ENCODE measurements at regions not wholly inside any gene's neighbourhood (a gene's known extent, or its start where the extent isn't known, plus 50 kb on each side); places are given as distances from the start of the nearest gene placed in this dataset.

DNA sequence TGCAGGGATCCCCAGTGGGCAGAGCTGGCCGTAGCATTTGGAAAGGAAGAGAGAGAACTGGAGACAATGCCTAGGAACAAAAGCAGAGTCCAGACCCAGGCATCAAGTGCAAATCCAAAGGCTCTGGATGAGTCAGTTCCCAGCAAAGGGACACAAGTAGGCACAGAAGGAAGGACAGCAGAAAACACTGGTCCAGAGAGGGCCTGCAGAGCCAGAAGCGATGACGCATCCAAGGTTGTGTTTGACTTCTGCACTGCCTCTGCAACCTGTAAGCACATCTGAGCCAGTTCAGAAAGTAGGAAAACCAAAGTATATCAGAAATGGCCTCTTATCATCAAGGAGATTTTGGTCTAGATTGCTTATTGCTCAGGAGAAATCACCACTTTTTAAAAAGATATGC, 604.5 kb downstream of the FGF9 start:
- Histone ChIP-seq H3K27me3 (ENCODE audit: insufficient read depth, low read length, poor library complexity, severe bottlenecking) (no peaks in the 10 kb centered on the region), H4K20me1 (ENCODE audit: insufficient read depth, low read length, poor library complexity, severe bottlenecking) (no peaks in the 10 kb centered on the region), H3F3A (ENCODE audit: low read depth) (no peaks in the 10 kb centered on the region), H3K4me3 (ENCODE audit: low read length, poor library complexity, severe bottlenecking) (no peak overlapping the region), H3K9ac (ENCODE audit: low read depth, low read length, poor library complexity, severe bottlenecking) (no peak overlapping the region), H3K9me3 (ENCODE audit: insufficient read depth, low read depth, low read length) (no peaks in the 10 kb centered on the region), H3K4me2 (ENCODE audit: low read depth, low read length, poor library complexity, severe bottlenecking) (no peak overlapping the region), H3K4me1 (ENCODE audit: insufficient read depth, low read length, poor library complexity, severe bottlenecking) (no peaks in the 10 kb centered on the region), H3K9me2 (replicated peaks; ENCODE audit: low read depth, low read length) (no peaks in the 10 kb centered on the region), H2AFZ (ENCODE audit: low read length) (no peak overlapping the region), H3K36me3 (ENCODE audit: insufficient read depth, low read length) (no peaks in the 10 kb centered on the region), H3K79me2 (ENCODE audit: insufficient read depth, low read length) (no peaks in the 10 kb centered on the region)
- TF ChIP-seq, protein P1, sequence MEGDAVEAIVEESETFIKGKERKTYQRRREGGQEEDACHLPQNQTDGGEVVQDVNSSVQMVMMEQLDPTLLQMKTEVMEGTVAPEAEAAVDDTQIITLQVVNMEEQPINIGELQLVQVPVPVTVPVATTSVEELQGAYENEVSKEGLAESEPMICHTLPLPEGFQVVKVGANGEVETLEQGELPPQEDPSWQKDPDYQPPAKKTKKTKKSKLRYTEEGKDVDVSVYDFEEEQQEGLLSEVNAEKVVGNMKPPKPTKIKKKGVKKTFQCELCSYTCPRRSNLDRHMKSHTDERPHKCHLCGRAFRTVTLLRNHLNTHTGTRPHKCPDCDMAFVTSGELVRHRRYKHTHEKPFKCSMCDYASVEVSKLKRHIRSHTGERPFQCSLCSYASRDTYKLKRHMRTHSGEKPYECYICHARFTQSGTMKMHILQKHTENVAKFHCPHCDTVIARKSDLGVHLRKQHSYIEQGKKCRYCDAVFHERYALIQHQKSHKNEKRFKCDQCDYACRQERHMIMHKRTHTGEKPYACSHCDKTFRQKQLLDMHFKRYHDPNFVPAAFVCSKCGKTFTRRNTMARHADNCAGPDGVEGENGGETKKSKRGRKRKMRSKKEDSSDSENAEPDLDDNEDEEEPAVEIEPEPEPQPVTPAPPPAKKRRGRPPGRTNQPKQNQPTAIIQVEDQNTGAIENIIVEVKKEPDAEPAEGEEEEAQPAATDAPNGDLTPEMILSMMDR (conservative IDR thresholded peaks at IDR 0.05; ENCODE audit: low read length), result no peak
- TF ChIP-seq EZH2phosphoT487 (IDR thresholded peaks at IDR 0.05; ENCODE audit: borderline replicate concordance), result no peak

DNA sequence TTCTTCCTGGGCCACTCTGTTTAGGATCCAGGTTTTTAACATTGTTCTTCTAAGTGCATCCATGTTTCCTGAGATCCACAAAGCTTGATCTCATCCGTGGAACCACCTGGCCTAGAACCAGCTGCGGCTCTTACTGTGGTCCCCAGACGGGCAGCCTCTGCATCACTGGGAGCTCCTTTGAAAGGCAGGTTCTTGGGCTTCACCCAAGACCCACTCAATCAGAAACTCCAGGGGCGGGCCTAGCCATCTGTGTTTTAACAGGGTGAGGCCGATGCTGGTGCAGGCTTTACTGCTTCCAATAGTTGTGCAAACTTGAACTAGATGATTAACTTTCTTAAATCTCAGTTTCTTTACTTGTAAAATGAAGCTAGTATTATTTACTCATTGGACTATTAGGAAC, 605.7 kb downstream of the FGF9 start:
- H2AFZ ChIP-seq (ENCODE audit: low read length), result no peak overlapping the region
- no peaks in the 10 kb centered on the region for H3K36me3 ChIP-seq (ENCODE audit: insufficient read depth, low read length)
- H3K79me2 ChIP-seq (ENCODE audit: insufficient read depth, low read length), result no peaks in the 10 kb centered on the region
- no peaks in the 10 kb centered on the region for H3K4me1 ChIP-seq (ENCODE audit: insufficient read depth, low read length, poor library complexity, severe bottlenecking)
- no peaks in the 10 kb centered on the region for H4K20me1 ChIP-seq (ENCODE audit: insufficient read depth, low read length, poor library complexity, severe bottlenecking)
- H3K4me2 ChIP-seq (ENCODE audit: low read depth, low read length, poor library complexity, severe bottlenecking), result no peak overlapping the region
- no peaks in the 10 kb centered on the region for H3K9me2 ChIP-seq (replicated peaks; ENCODE audit: low read depth, low read length)
- no peak overlapping the region for H3K9ac ChIP-seq (ENCODE audit: low read depth, low read length, poor library complexity, severe bottlenecking)
- TF ChIP-seq EZH2phosphoT487 (IDR thresholded peaks at IDR 0.05; ENCODE audit: borderline replicate concordance), result no peak
- TF ChIP-seq, protein P1 (conservative IDR thresholded peaks at IDR 0.05; ENCODE audit: low read length), result no peak
- no peaks in the 10 kb centered on the region for H3K27me3 ChIP-seq (ENCODE audit: insufficient read depth, low read length, poor library complexity, severe bottlenecking)
- no peaks in the 10 kb centered on the region for H3F3A ChIP-seq (ENCODE audit: low read depth)
- H3K9me3 ChIP-seq (ENCODE audit: insufficient read depth, low read depth, low read length), result no peaks in the 10 kb centered on the region
- H3K4me3 ChIP-seq (ENCODE audit: low read length, poor library complexity, severe bottlenecking), result no peak overlapping the region

DNA sequence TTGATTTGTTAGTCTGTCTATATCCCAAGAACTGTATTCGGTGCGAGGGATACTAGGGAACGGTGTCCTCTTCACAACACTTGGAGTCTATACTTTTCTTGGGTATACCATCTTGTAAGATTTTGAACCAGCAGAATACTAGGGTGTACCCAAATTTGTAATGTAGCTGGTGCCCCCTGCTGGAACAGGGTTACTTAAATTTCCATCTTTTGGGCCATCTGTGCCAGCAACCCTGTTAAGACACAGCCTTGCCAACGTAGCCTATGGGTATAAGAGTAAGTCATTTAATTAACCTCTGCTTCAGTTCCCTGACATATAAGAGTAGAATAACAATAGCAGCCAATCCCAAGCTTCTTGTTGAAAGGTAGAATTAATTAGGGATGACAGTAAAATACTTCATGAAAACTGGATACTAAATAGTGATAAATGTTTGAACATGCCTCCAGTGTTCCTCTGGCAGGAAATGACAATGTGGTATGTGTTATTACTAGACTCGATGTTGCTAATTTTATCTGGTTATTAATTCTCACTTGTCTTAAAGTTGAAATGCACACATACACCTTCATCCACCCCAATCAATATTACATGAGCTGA, 607.6 kb downstream of the FGF9 start:
- H3K27me3 ChIP-seq (ENCODE audit: insufficient read depth, low read length, poor library complexity, severe bottlenecking), result no peaks in the 10 kb centered on the region
- H3K79me2 ChIP-seq (ENCODE audit: insufficient read depth, low read length), result no peaks in the 10 kb centered on the region
- H3K9me2 ChIP-seq (replicated peaks; ENCODE audit: low read depth, low read length), result no peaks in the 10 kb centered on the region
- no peaks in the 10 kb centered on the region for H3K4me1 ChIP-seq (ENCODE audit: insufficient read depth, low read length, poor library complexity, severe bottlenecking)
- H3K36me3 ChIP-seq (ENCODE audit: insufficient read depth, low read length), result no peaks in the 10 kb centered on the region
- H3F3A ChIP-seq (ENCODE audit: low read depth), result no peaks in the 10 kb centered on the region
- H2AFZ ChIP-seq (ENCODE audit: low read length), result no peak overlapping the region
- H3K9ac ChIP-seq (ENCODE audit: low read depth, low read length, poor library complexity, severe bottlenecking), result no peak overlapping the region
- H3K4me2 ChIP-seq (ENCODE audit: low read depth, low read length, poor library complexity, severe bottlenecking), result no peak overlapping the region
- H3K9me3 ChIP-seq (ENCODE audit: insufficient read depth, low read depth, low read length), result no peaks in the 10 kb centered on the region
- H4K20me1 ChIP-seq (ENCODE audit: insufficient read depth, low read length, poor library complexity, severe bottlenecking), result no peaks in the 10 kb centered on the region
- TF ChIP-seq, protein P1 (conservative IDR thresholded peaks at IDR 0.05; ENCODE audit: low read length), result peak; percentile 69
- no peak for TF ChIP-seq EZH2phosphoT487 (IDR thresholded peaks at IDR 0.05; ENCODE audit: borderline replicate concordance)
- H3K4me3 ChIP-seq (ENCODE audit: low read length, poor library complexity, severe bottlenecking), result no peak overlapping the region
